GM13977 (cell line): ENCODE measurements at regions not wholly inside any gene's neighbourhood (a gene's known extent, or its start where the extent isn't known, plus 50 kb on each side); places are given as distances from the start of the nearest gene placed in this dataset.

Source experiments
- DNase-seq: peaks from one replicate; pipeline ENCODE4 v3.0.0; 2012; ENCODE audit warnings: low spot score
- in situ Hi-C: fragments of 300-500 bp; cut with MboI; formaldehyde crosslinking; loops from one replicate; pipeline ENCODE4 v1.12.0; 2022; ENCODE audit warnings: low sequenced_read_pairs, low pct_unique_long_range_greater_than_20kb, mixed read lengths, inconsistent platforms; ENCODE audit not compliant: unreplicated experiment
- TF ChIP-seq, protein P1 (sequence below): IDR thresholded peaks from 2 replicates; pipeline ENCODE4 v1.5.1; 2012; ENCODE audit warnings: mild to moderate bottlenecking, control low read depth; ENCODE audit not compliant: insufficient read depth; ENCODE audit errors: extremely low read depth, missing control alignments

DNA sequence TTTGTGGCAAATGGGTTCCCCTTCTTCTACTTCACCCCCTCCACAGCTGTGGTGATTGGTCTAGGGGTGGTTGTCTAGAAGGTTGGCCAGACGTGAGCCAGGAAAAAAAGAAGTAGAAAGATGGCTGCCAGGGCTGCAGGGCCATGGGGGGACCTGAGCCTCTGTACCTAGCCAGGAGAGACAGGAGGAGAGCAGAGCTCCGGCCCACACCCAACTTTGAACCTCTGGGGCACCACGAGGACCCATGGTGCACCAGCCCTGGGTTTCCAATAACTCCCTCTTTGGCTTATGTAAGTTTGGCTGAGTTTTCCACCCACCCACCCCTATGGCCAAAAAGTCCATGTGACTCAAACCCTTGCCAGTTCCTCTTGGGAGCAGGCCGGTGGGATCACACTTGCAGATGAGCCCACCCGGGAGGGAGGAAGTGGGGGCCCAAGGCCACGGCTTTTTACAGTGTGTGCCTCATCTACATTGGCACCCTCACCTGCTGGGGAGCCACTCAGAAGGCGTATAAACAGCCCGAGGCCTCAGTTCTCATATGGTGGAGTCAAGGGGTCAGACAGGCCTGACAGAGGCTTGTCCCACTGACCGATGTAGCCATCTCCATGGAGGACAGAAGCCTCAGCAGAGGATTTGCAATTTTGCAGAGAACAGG lies 293.1 kb upstream of the HDAC4 start:
- no peak for DNase-seq
- in situ Hi-C loops: no loop called here
- TF ChIP-seq, protein P1, sequence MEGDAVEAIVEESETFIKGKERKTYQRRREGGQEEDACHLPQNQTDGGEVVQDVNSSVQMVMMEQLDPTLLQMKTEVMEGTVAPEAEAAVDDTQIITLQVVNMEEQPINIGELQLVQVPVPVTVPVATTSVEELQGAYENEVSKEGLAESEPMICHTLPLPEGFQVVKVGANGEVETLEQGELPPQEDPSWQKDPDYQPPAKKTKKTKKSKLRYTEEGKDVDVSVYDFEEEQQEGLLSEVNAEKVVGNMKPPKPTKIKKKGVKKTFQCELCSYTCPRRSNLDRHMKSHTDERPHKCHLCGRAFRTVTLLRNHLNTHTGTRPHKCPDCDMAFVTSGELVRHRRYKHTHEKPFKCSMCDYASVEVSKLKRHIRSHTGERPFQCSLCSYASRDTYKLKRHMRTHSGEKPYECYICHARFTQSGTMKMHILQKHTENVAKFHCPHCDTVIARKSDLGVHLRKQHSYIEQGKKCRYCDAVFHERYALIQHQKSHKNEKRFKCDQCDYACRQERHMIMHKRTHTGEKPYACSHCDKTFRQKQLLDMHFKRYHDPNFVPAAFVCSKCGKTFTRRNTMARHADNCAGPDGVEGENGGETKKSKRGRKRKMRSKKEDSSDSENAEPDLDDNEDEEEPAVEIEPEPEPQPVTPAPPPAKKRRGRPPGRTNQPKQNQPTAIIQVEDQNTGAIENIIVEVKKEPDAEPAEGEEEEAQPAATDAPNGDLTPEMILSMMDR: no peak

DNA sequence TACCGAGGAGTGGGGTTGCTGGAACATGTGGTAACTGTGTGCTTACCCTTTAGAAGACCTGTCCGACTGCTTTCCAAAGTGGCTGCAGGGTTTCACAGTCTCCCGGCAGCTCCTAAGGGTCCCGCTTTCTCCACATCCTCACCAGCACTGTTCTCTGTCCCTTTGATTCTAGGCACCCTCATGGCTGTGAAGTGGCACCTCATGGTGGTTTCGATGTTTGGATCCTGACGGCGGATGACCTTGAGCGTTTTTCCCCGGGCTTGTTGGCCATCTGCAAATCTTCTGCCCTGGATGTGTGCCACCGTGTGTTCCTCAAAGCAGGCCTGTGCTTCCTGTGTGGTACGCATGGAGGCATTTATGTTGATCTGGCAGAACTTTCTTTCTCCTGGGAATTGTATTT lies 292.5 kb upstream of the HDAC4 start:
- in situ Hi-C loops: no loop called here
- TF ChIP-seq, protein P1: no peak

GRCh38 chr2:239692919-239693318 lies 292.1 kb upstream of the HDAC4 start:
- TF ChIP-seq, protein P1: no peak
- DNase-seq: no peak
- in situ Hi-C loops: no loop called here

More for the DNA sequence above, 292.5 kb upstream of the HDAC4 start:
- no peak for DNase-seq

GRCh38 chr2:239692362-239692851 lies 291.6 kb upstream of the HDAC4 start:
- in situ Hi-C loops: no loop called here
- TF ChIP-seq, protein P1: no peak
- no peak for DNase-seq

GRCh38 chr2:239691720-239692119 lies 290.9 kb upstream of the HDAC4 start:
- TF ChIP-seq, protein P1: no peak
- in situ Hi-C loops: no loop called here
- DNase-seq: no peak

DNA sequence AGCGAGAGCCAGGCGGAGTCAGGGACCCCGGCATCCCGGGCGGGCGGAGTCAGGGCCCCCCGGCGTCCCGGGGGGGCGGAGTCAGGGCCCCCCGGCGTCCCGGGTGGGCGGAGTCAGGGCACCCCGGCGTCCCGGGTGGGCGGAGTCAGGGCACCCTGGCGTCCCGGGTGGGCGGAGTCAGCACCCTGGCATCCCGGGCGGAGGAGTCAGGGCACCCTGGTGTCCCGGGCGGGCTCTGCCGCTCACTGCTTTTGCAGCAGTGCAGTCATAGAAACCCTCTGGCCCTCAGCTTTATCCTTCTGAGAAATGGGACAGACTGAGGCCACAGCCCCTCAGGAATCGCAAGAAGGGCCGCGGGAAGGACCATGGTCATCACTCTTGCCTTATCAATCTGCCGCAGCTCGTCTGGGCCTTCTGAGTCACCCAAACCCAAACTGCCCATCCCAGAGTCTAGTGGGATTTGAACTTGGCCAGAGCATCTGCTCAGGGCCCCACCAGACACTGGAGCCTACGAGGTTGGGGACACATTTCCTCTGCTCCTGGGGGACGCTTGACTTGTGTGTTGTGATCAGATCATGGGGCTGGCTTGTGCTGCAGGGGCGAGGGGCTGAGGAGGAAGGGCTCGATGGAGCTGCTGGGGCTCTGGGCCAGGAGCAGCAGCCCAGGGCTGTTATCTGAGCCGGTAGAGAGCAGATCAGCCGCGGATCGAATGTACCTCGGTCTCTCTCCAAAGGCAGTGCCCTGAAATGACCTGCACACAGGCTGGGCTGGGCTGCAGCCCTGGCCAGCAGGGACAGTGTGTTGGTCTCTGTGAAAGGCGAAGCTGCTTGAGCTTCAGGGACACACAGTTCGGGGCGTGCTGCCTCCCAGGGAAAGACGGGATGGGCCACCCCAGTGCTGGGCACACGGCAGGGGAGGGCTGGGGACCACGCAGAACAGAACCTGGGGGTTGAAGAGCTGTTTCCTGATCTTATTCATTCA lies 290.1 kb upstream of the HDAC4 start:
- in situ Hi-C loops: no loop called here
- DNase-seq: no peak
- TF ChIP-seq, protein P1: no peak
